SK-N-SH (cell line): ENCODE measurements at regions not wholly inside any gene's neighbourhood (a gene's known extent, or its start where the extent isn't known, plus 50 kb on each side); places are given as distances from the start of the nearest gene placed in this dataset.

ENCODE experiments used
- CTCF ChIA-PET: fragments of 300-600, 350-600 bp; formaldehyde crosslinking; extraction: SDS; loops from one replicate; lab custom pipeline; 2021; lab: Yijun Ruan, JAX
- POLR2A ChIA-PET: fragments of 350-600 bp; sonication (Branson Sonifier 250); formaldehyde crosslinking; extraction: SDS; loops from one replicate; lab custom pipeline; 2020; ENCODE audit warnings: antibody characterized with exemption, inconsistent platforms; lab: Yijun Ruan, JAX
- DNase-seq: peaks from one replicate; pipeline ENCODE4 v3.0.0; 2012
- H2AFZ ChIP-seq: fragments of 200-600 bp; sonication (generic); 2 replicates; pipeline ENCODE4 v1.8.1; 2016; ENCODE audit warnings: antibody characterized with exemption, mild to moderate bottlenecking, low read depth
- H3F3A ChIP-seq: fragments of 200-600 bp; sonication (generic); replicated peaks from 2 replicates; pipeline ENCODE3; 2016; ENCODE audit warnings: antibody characterized with exemption, mild to moderate bottlenecking; ENCODE audit not compliant: insufficient read depth
- H3K27ac ChIP-seq, 2 experiments: fragments of 200-500 bp in 1 of 2; fragments of 200-600 bp in 1 of 2; sonication (Bioruptor generic) in 1 of 2; sonication (generic), shearing (Covaris generic) in 1 of 2; 2 replicates each; pipeline versions ENCODE4 v1.5.1 to v1.6.1; 2014 to 2016; ENCODE audit warnings: low read depth in 2 of 2, inconsistent platforms in 1 of 2, low read length in 1 of 2, mild to moderate bottlenecking in 1 of 2, mixed read lengths in 1 of 2
- H3K27me3 ChIP-seq: fragments of 200-600 bp; sonication (generic), shearing (Covaris generic); 2 replicates; pipeline ENCODE4 v1.6.1; 2016; ENCODE audit warnings: mixed run types; ENCODE audit not compliant: insufficient read depth
- H3K36me3 ChIP-seq, 2 experiments: fragments of 200-500 bp in 1 of 2; fragments of 200-600 bp in 1 of 2; sonication (Bioruptor generic) in 1 of 2; sonication (generic) in 1 of 2; replicated peaks in 1 of 2; 2 replicates each; pipeline versions ENCODE3 to v1.5.1; 2014 to 2016; ENCODE audit warnings: low read length in 1 of 2, mild to moderate bottlenecking in 1 of 2; ENCODE audit not compliant: insufficient read depth in 2 of 2, control insufficient read depth in 1 of 2
- H3K4me1 ChIP-seq, 2 experiments: fragments of 200-500 bp in 1 of 2; fragments of 200-600 bp in 1 of 2; sonication (Bioruptor generic) in 1 of 2; sonication (generic), shearing (Covaris generic) in 1 of 2; 2 replicates each; pipeline versions ENCODE4 v1.5.1 to v1.6.1; 2014 to 2016; ENCODE audit warnings: low read depth in 1 of 2, low read length in 1 of 2, mixed run types in 1 of 2; ENCODE audit not compliant: insufficient read depth in 2 of 2, control insufficient read depth in 1 of 2
- H3K4me2 ChIP-seq: fragments of 200-600 bp; sonication (generic), shearing (Covaris generic); 2 replicates; pipeline ENCODE4 v1.6.1; 2017; ENCODE audit warnings: mixed run types
- H3K4me3 ChIP-seq, 2 experiments: fragments of 200-500 bp in 1 of 2; fragments of 200-600 bp in 1 of 2; sonication (Bioruptor generic) in 1 of 2; sonication (generic), shearing (Covaris generic) in 1 of 2; 2 replicates each; pipeline versions ENCODE4 v1.5.1 to v1.8.1; 2014 to 2016; ENCODE audit warnings: low read depth in 2 of 2, inconsistent platforms in 1 of 2, low read length in 1 of 2, mild to moderate bottlenecking in 1 of 2, mixed read lengths in 1 of 2, moderate library complexity in 1 of 2
- H3K79me2 ChIP-seq: fragments of 200-600 bp; sonication (generic); 2 replicates; pipeline ENCODE4 v1.8.1; 2017; ENCODE audit warnings: mild to moderate bottlenecking; ENCODE audit not compliant: insufficient read depth
- H3K9ac ChIP-seq: fragments of 200-600 bp; sonication (generic); 2 replicates; pipeline ENCODE4 v1.6.1; 2017; ENCODE audit warnings: mixed run types
- H3K9me2 ChIP-seq: fragments of 200-600 bp; sonication (generic); 2 replicates; pipeline ENCODE4 v1.6.1; 2017; ENCODE audit warnings: mixed run types
- H3K9me3 ChIP-seq: fragments of 200-600 bp; sonication (generic); 2 replicates; pipeline ENCODE4 v1.6.1; 2017; ENCODE audit warnings: mixed run types, mild to moderate bottlenecking, moderate library complexity
- H4K20me1 ChIP-seq: fragments of 200-600 bp; sonication (generic); 2 replicates; pipeline ENCODE4 v1.6.1; 2017; ENCODE audit warnings: mild to moderate bottlenecking, mixed run types; ENCODE audit not compliant: insufficient read depth
- CHD2 ChIP-seq: fragments of 150-350 bp; IDR thresholded peaks from 2 replicates; pipeline ENCODE4 v1.6.1; 2018; ENCODE audit warnings: low read length; ENCODE audit not compliant: partially characterized antibody
- CTCF ChIP-seq: fragments of 200-600 bp; sonication (generic); IDR thresholded peaks from 2 replicates; pipeline ENCODE4 v1.6.1; 2017; ENCODE audit warnings: antibody characterized with exemption, mild to moderate bottlenecking, moderate library complexity
- EP300 ChIP-seq, 2 experiments: IDR thresholded peaks; 2 replicates each; pipeline versions ENCODE4 v1.4.0 to v1.6.1; 2012; ENCODE audit warnings: borderline replicate concordance in 1 of 2, low read depth in 1 of 2, low read length in 1 of 2
- EZH2phosphoT487 ChIP-seq: fragments of 200-600 bp; sonication (generic); IDR thresholded peaks from 2 replicates; pipeline ENCODE4 v1.6.1; 2017; ENCODE audit warnings: low read depth, mixed run types, mild to moderate bottlenecking, antibody characterized with exemption, moderate library complexity, borderline replicate concordance
- FOSL2 ChIP-seq: IDR thresholded peaks from 2 replicates; pipeline ENCODE4 v1.4.0; 2012; ENCODE audit warnings: low read depth, mild to moderate bottlenecking, moderate library complexity, borderline replicate concordance
- FOXJ3 ChIP-seq: sonication (generic); formaldehyde crosslinking; IDR thresholded peaks from 2 replicates; pipeline ENCODE4 v1.5.1; 2020; ENCODE audit warnings: mild to moderate bottlenecking, missing genetic modification reagents
- FOXM1 ChIP-seq: IDR thresholded peaks from 2 replicates; pipeline ENCODE4 v1.4.0; 2012; ENCODE audit warnings: low read depth, mild to moderate bottlenecking
- GABPA ChIP-seq: IDR thresholded peaks from 2 replicates; pipeline ENCODE4 v1.4.0; 2012; ENCODE audit warnings: low read depth, mild to moderate bottlenecking
- JUND ChIP-seq: IDR thresholded peaks from 2 replicates; pipeline ENCODE4 v1.4.0; 2012
- MAX ChIP-seq: IDR thresholded peaks from 2 replicates; pipeline ENCODE4 v1.4.0; 2012; ENCODE audit warnings: low read depth
- MEF2A ChIP-seq: IDR thresholded peaks from 2 replicates; pipeline ENCODE4 v1.4.0; 2012; ENCODE audit warnings: low read depth, borderline replicate concordance
- MXI1 ChIP-seq: IDR thresholded peaks from 2 replicates; pipeline ENCODE4 v1.6.1; 2012; ENCODE audit warnings: mild to moderate bottlenecking, low read depth, low read length, improper control_type of control experiment
- NFIC ChIP-seq: IDR thresholded peaks from 2 replicates; pipeline ENCODE4 v1.4.0; 2012; ENCODE audit warnings: borderline replicate concordance
- PBX3 ChIP-seq: IDR thresholded peaks from 2 replicates; pipeline ENCODE4; 2012
- RCOR1 ChIP-seq: fragments of 150-350 bp; IDR thresholded peaks from 2 replicates; pipeline ENCODE4 v1.6.1; 2017; ENCODE audit warnings: antibody characterized with exemption, low read length
- REST ChIP-seq: IDR thresholded peaks from 2 replicates; pipeline ENCODE4 v1.6.1; 2012; ENCODE audit warnings: mild to moderate bottlenecking, low read depth, low read length, moderate library complexity
- RFX5 ChIP-seq: IDR thresholded peaks from 2 replicates; pipeline ENCODE4 v1.6.1; 2012; ENCODE audit warnings: mild to moderate bottlenecking, improper control_type of control experiment, low read length
- TAF1 ChIP-seq: IDR thresholded peaks from 2 replicates; pipeline ENCODE4 v1.6.1; 2012; ENCODE audit warnings: low read depth, mild to moderate bottlenecking, low read length, moderate library complexity, borderline replicate concordance
- TCF12 ChIP-seq: IDR thresholded peaks from 2 replicates; pipeline ENCODE4 v1.4.0; 2012
- USF1 ChIP-seq: IDR thresholded peaks from 2 replicates; pipeline ENCODE4 v1.4.0; 2012; ENCODE audit warnings: low read depth, borderline replicate concordance
- YY1 ChIP-seq: IDR thresholded peaks from 2 replicates; pipeline ENCODE4 v1.4.0; 2012; ENCODE audit warnings: low read depth, mild to moderate bottlenecking
- WGBS: methylation state at CpG from one replicate; pipeline ENCODE4 v1.1.6; 2017; ENCODE audit warnings: low lambda C conversion rate; 5-methylcytosine and 5-hydroxymethylcytosine counted together

- WGBS: 64% methylated on average over 4 of the region's 4 CpGs
- POLR2A ChIA-PET: no interaction called here
- Histone ChIP-seq H3K27me3 (no peaks in the 10 kb centered on the region), H2AFZ (no peak overlapping the region), H3K4me1 (peaks cover 0 to 10% of the 10 kb centered on the region in 2 experiments; a peak in 1 of 4 replicates), H3K79me2 (no peaks in the 10 kb centered on the region), H3K9me2 (no peaks in the 10 kb centered on the region), H3K4me2 (no peak overlapping the region), H3K36me3 (no peaks in the 10 kb centered on the region), H3K9ac (no peak overlapping the region), H3K27ac (no peak overlapping the region), H4K20me1 (no peaks in the 10 kb centered on the region), H3F3A (no peaks in the 10 kb centered on the region), H3K4me3 (no peak overlapping the region), H3K9me3 (no peaks in the 10 kb centered on the region)
- CTCF ChIA-PET: interaction anchor here (1.0 to 2.4 kb wide), 5 partner anchors 8 to 604 kb away, joined by 3 to 10 read pairs (median 3); no protein-coding TSS in a partner anchor
- no peak for DNase-seq
- TF ChIP-seq TAF1 (no peak), EP300 (IDR thresholded peaks at IDR 0.05; ENCODE audit: borderline replicate concordance in 1 of 2, low read depth in 1 of 2, low read length in 1 of 2) (no peak), GABPA (no peak), RCOR1 (no peak), MAX (no peak)
These were observed 618.8 kb downstream of the MATN1 start for GRCh38 chr1:30104551-30104950.

GRCh38 chr1:30103708-30104411, 619.5 kb downstream of the MATN1 start:
- Histone ChIP-seq H4K20me1 (no peaks in the 10 kb centered on the region), H3K79me2 (no peaks in the 10 kb centered on the region), H3F3A (no peaks in the 10 kb centered on the region), H3K4me3 (no peak overlapping the region), H3K4me2 (no peak overlapping the region), H3K9me2 (no peaks in the 10 kb centered on the region), H3K9me3 (no peaks in the 10 kb centered on the region), H3K36me3 (no peaks in the 10 kb centered on the region), H3K27ac (no peak overlapping the region), H2AFZ (no peak overlapping the region), H3K27me3 (no peaks in the 10 kb centered on the region), H3K4me1 (peaks cover 0 to 5% of the 10 kb centered on the region in 2 experiments; a peak in 1 of 4 replicates), H3K9ac (no peak overlapping the region)
- CTCF ChIA-PET: interaction anchor here (1.0 to 2.4 kb wide), 7 partner anchors 8 to 604 kb away, joined by 3 to 10 read pairs (median 4); no protein-coding TSS in a partner anchor
- POLR2A ChIA-PET: no interaction called here
- WGBS: 44% methylated on average over 11 of the region's 14 CpGs
- DNase-seq: no peak
- TF ChIP-seq FOSL2: no peak
- no peak for TF ChIP-seq MXI1
- no peak for TF ChIP-seq NFIC
- no peak for TF ChIP-seq USF1
- TF ChIP-seq GABPA: no peak
- TF ChIP-seq RFX5: no peak
- TF ChIP-seq TCF12: no peak
- no peak for TF ChIP-seq PBX3
- no peak for TF ChIP-seq CTCF
- TF ChIP-seq EZH2phosphoT487: no peak
- TF ChIP-seq RCOR1: no peak
- no peak for TF ChIP-seq CHD2
- TF ChIP-seq JUND: no peak
- TF ChIP-seq FOXJ3: no peak
- TF ChIP-seq MEF2A: no peak
- TF ChIP-seq FOXM1: no peak
- no peak for TF ChIP-seq REST
- no peak for TF ChIP-seq YY1
